ENCODE measurements at regions not wholly inside any gene's neighbourhood (a gene's known extent, or its start where the extent isn't known, plus 50 kb on each side); places are given as distances from the start of the nearest gene placed in this dataset.

DNA sequence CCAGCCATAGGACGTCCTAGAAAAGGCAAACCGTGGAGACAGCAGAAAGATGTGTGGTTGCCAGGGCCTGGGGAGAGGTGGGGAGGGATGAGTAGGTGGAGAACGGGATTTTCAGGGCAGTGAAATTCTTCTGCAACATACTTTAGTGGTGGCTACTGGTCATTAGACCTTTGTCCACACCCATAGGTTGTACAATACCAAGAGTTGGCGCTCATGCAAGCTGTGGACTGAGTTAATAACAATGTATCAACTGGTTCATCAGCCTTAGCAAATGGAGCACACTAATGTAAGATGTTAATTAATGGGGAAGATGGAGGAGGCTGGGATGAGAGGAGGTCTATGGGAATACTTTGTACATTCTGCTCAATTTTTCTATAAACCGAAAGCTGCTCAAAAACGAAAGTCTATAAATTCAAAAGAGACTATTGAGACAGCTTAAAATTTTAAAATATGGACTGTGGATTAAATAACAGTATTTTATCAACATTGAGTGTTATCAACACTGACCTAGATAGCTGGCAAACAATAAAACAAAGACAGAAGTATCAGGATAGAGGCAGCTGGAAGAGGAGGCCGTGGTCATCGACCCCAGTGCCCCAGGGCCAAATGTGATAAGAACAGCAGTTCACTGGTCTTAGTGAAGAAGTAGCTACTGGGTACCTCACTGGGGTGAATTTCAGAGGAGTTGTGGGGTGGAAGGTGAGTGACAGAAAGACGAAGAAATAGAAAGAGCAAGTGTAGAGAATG is 90.9 kb downstream of the SYNE3 start:
- ATAC-seq (ENCODE audit: low FRiP score), result no peak
- no peaks in the 10 kb centered on the region for H3K27me3 ChIP-seq (ENCODE audit: control insufficient read depth in 1 of 2, insufficient read depth in 2 of 2, low read length in 1 of 2)
- H3K27ac ChIP-seq (ENCODE audit: low read depth in 1 of 2, low read length in 2 of 2), result no peak overlapping the region
- H3K9me3 ChIP-seq (ENCODE audit: control insufficient read depth, low read length), result no peaks in the 10 kb centered on the region
- WGBS, 2 donors, result 93 to 97% methylated on average over 9 of the region's 9 CpGs
- DNase-seq, result no peak
- intact Hi-C loops (cut with DNase I), result loop anchor here in 1 of 2 donors (10.0 kb wide), 1 partner anchor 301 kb away; no protein-coding TSS in a partner anchor
- H3K4me1 ChIP-seq (ENCODE audit: control insufficient read depth in 1 of 2, insufficient read depth in 2 of 2, low read length in 2 of 2), result no peaks in the 10 kb centered on the region
- peaks cover 0 to 2% of the 10 kb centered on the region in 2 donors for H3K36me3 ChIP-seq (ENCODE audit: control insufficient read depth in 1 of 2, insufficient read depth in 2 of 2, low read length in 1 of 2)
- H3K4me3 ChIP-seq (ENCODE audit: low read length in 2 of 2), result no peak overlapping the region

DNA sequence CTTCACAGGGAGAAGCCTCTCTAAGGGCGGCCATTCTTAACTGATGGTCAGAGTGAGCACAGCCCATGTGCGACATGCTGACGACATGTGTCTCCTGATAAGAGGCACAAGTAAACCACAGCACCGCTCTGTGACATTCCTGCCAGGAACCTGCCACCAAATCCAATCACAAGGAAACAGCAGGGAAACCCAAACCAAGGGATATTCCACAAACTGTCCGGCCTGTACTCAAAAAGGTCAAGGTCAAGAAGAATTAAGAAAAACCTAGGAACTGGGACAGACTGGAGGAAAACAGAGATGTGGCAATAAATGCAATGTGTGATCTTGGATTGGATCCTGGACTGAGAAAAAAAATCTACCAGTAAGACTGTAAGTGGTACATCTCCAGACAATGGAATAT is 91.9 kb downstream of the SYNE3 start:
- no peaks in the 10 kb centered on the region for H3K9me3 ChIP-seq (ENCODE audit: control insufficient read depth, low read length)
- peaks cover 0 to 2% of the 10 kb centered on the region in 2 donors for H3K36me3 ChIP-seq (ENCODE audit: control insufficient read depth in 1 of 2, insufficient read depth in 2 of 2, low read length in 1 of 2)
- H3K27me3 ChIP-seq (ENCODE audit: control insufficient read depth in 1 of 2, insufficient read depth in 2 of 2, low read length in 1 of 2), result no peaks in the 10 kb centered on the region
- 85 to 92% methylated on average over 5 of the region's 5 CpGs for WGBS, 2 donors
- H3K4me3 ChIP-seq (ENCODE audit: low read length in 2 of 2), result no peak overlapping the region
- ATAC-seq (ENCODE audit: low FRiP score) (no peak), DNase-seq (no peak)
- intact Hi-C loops (cut with DNase I), result loop anchor here in 1 of 2 donors (10.0 kb wide), 1 partner anchor 300 kb away; no protein-coding TSS in a partner anchor
- H3K4me1 ChIP-seq (ENCODE audit: control insufficient read depth in 1 of 2, insufficient read depth in 2 of 2, low read length in 2 of 2), result no peaks in the 10 kb centered on the region
- H3K27ac ChIP-seq (ENCODE audit: low read depth in 1 of 2, low read length in 2 of 2), result no peak overlapping the region

DNA sequence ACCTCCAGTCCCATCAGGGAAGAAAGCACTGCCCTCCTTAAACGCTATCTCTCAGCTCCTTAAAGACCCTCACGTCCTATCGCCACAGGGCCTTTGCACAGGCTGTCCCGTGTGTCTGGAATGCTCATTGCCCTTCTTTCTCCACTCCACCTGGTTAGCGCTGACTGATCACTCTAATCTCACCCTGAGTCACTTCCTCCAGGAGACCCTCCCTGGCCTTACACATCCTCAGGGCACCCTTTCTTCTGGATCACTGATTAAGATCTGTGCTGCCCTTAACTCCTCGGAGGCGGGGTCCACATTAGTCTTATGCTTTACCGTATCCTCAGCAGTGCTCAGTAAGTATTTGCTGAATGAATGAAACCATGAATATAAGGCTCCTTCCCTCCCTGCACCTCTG is 94.7 kb downstream of the SYNE3 start:
- ATAC-seq (ENCODE audit: low FRiP score) (no peak), DNase-seq (no peak)
- WGBS, 2 donors, result 97 to 98% methylated on average over 8 of the region's 8 CpGs
- intact Hi-C loops (cut with DNase I), result loop anchor here in 1 of 2 donors (10.0 kb wide), 1 partner anchor 297 kb away; no protein-coding TSS in a partner anchor
- no peaks in the 10 kb centered on the region for H3K27me3 ChIP-seq (ENCODE audit: control insufficient read depth in 1 of 2, insufficient read depth in 2 of 2, low read length in 1 of 2)
- H3K36me3 ChIP-seq (ENCODE audit: control insufficient read depth in 1 of 2, insufficient read depth in 2 of 2, low read length in 1 of 2), result peaks cover 3 to 5% of the 10 kb centered on the region in 2 donors
- no peak overlapping the region for H3K4me3 ChIP-seq (ENCODE audit: low read length in 2 of 2)
- H3K27ac ChIP-seq (ENCODE audit: low read depth in 1 of 2, low read length in 2 of 2), result no peak overlapping the region
- no peaks in the 10 kb centered on the region for H3K4me1 ChIP-seq (ENCODE audit: control insufficient read depth in 1 of 2, insufficient read depth in 2 of 2, low read length in 2 of 2)
- no peaks in the 10 kb centered on the region for H3K9me3 ChIP-seq (ENCODE audit: control insufficient read depth, low read length)

DNA sequence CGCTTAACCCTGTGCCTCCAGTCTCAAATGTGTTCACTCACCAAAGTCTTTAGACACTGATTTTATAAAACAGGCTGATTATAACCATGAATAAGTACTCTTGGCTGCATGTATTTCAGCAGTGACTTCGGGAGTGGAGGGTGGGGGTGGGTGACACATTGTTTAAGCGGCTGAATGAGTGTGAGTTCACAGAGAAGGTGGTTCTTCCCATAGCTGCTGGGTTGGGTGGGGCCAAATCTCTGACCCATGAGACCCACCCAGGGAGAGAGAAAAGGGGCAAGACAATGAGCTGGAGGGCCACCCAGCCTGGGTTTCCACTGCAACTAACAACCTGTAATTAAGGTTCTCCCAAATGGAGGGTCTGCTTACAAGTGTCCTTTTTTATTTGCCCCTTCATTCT is 96.4 kb downstream of the SYNE3 start:
- WGBS, 2 donors, result 94 to 97% methylated on average over 3 of the region's 3 CpGs
- H3K9me3 ChIP-seq (ENCODE audit: control insufficient read depth, low read length), result no peaks in the 10 kb centered on the region
- no peak overlapping the region for H3K4me3 ChIP-seq (ENCODE audit: low read length in 2 of 2)
- no peak overlapping the region for H3K27ac ChIP-seq (ENCODE audit: low read depth in 1 of 2, low read length in 2 of 2)
- no peaks in the 10 kb centered on the region for H3K27me3 ChIP-seq (ENCODE audit: control insufficient read depth in 1 of 2, insufficient read depth in 2 of 2, low read length in 1 of 2)
- DNase-seq (no peak), ATAC-seq (ENCODE audit: low FRiP score) (no peak)
- peaks cover 3% of the 10 kb centered on the region in 2 donors for H3K36me3 ChIP-seq (ENCODE audit: control insufficient read depth in 1 of 2, insufficient read depth in 2 of 2, low read length in 1 of 2)
- H3K4me1 ChIP-seq (ENCODE audit: control insufficient read depth in 1 of 2, insufficient read depth in 2 of 2, low read length in 2 of 2), result no peaks in the 10 kb centered on the region
- intact Hi-C loops (cut with DNase I), result loop anchor here in 1 of 2 donors (10.0 kb wide), 1 partner anchor 295 kb away; no protein-coding TSS in a partner anchor

DNA sequence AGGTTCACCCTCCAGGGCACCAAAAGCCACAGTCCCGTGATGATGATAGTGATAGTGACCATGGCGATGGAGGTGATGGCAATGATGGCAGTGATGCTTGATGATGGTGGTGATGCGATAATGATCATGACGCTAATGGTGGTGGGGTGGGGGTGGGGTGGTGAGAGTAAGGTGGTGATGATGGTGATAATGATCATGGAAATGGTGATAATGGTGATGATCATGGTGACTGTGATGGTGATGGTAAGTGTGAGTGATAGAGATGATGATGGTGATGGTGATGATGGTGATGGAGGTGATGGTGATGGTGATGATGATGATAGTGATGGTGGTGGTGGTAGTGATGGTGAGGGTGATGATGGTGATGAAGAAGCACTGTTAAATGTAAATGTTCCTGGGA is 96.9 kb downstream of the SYNE3 start:
- 85 to 100% methylated on average over 4 of the region's 4 CpGs for WGBS, 2 donors
- no peak overlapping the region for H3K27ac ChIP-seq (ENCODE audit: low read depth in 1 of 2, low read length in 2 of 2)
- H3K4me1 ChIP-seq (ENCODE audit: control insufficient read depth in 1 of 2, insufficient read depth in 2 of 2, low read length in 2 of 2), result no peaks in the 10 kb centered on the region
- H3K4me3 ChIP-seq (ENCODE audit: low read length in 2 of 2), result no peak overlapping the region
- H3K9me3 ChIP-seq (ENCODE audit: control insufficient read depth, low read length), result no peaks in the 10 kb centered on the region
- no peaks in the 10 kb centered on the region for H3K27me3 ChIP-seq (ENCODE audit: control insufficient read depth in 1 of 2, insufficient read depth in 2 of 2, low read length in 1 of 2)
- DNase-seq, result no peak
- H3K36me3 ChIP-seq (ENCODE audit: control insufficient read depth in 1 of 2, insufficient read depth in 2 of 2, low read length in 1 of 2), result peaks cover 3% of the 10 kb centered on the region in 2 donors
- ATAC-seq (ENCODE audit: low FRiP score), result no peak
- intact Hi-C loops (cut with DNase I), result no loop called here

DNA sequence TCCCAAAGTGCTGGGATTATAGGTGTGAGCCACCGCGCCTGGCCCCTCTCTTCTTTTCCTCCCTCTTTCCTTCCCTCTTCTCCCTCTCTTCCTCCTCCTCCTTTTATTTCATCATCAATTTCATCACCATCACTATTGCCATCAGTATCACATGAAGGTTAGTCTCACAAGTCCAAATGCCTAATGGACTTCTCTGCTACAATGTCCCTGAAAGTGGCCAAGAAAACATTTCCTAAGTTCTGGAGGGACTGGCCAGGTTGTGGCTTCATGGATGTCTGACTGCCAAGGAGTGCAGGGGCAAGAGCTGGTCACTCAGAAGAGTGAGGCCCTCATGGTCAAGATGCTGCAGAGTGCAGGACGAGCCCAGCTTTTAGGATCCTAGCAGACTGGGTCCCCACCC is 97.6 kb downstream of the SYNE3 start:
- H3K9me3 ChIP-seq (ENCODE audit: control insufficient read depth, low read length), result no peaks in the 10 kb centered on the region
- no peak overlapping the region for H3K27ac ChIP-seq (ENCODE audit: low read depth in 1 of 2, low read length in 2 of 2)
- no peak overlapping the region for H3K4me3 ChIP-seq (ENCODE audit: low read length in 2 of 2)
- DNase-seq, result no peak
- no peaks in the 10 kb centered on the region for H3K4me1 ChIP-seq (ENCODE audit: control insufficient read depth in 1 of 2, insufficient read depth in 2 of 2, low read length in 2 of 2)
- H3K27me3 ChIP-seq (ENCODE audit: control insufficient read depth in 1 of 2, insufficient read depth in 2 of 2, low read length in 1 of 2), result no peaks in the 10 kb centered on the region
- WGBS, 2 donors, result 89 to 97% methylated on average over 3 of the region's 3 CpGs
- no peak for ATAC-seq (ENCODE audit: low FRiP score)
- H3K36me3 ChIP-seq (ENCODE audit: control insufficient read depth in 1 of 2, insufficient read depth in 2 of 2, low read length in 1 of 2), result peaks cover 3% of the 10 kb centered on the region in 2 donors
- intact Hi-C loops (cut with DNase I), result no loop called here

DNA sequence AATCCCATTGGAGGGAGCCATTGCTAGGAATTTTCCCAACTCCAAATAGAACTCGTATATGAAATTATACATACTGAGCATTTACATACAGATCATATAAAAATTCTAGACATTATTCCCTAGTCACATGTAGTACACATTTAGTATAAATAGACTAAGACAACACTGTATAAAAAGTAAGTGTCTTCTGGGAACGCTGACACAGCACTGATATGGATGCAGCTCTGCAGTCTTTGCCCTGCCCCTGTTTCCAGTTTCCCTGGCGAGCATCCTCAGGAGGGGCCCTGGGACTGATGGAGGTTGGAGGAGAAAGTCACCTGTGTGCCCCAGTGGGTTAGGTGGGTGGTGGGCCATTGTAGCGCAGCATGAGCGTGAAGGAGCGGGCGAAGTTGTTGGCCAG is 97.8 kb upstream of the CLMN start:
- peaks cover 3% of the 10 kb centered on the region in 2 donors for H3K36me3 ChIP-seq (ENCODE audit: control insufficient read depth in 1 of 2, insufficient read depth in 2 of 2, low read length in 1 of 2)
- H3K27ac ChIP-seq (ENCODE audit: low read depth in 1 of 2, low read length in 2 of 2), result no peak overlapping the region
- no peak overlapping the region for H3K4me3 ChIP-seq (ENCODE audit: low read length in 2 of 2)
- H3K9me3 ChIP-seq (ENCODE audit: control insufficient read depth, low read length), result no peaks in the 10 kb centered on the region
- no peaks in the 10 kb centered on the region for H3K4me1 ChIP-seq (ENCODE audit: control insufficient read depth in 1 of 2, insufficient read depth in 2 of 2, low read length in 2 of 2)
- ATAC-seq (ENCODE audit: low FRiP score) (no peak), DNase-seq (no peak)
- WGBS, 2 donors, result 92 to 94% methylated on average over 7 of the region's 7 CpGs
- intact Hi-C loops (cut with DNase I), result no loop called here
- H3K27me3 ChIP-seq (ENCODE audit: control insufficient read depth in 1 of 2, insufficient read depth in 2 of 2, low read length in 1 of 2), result no peaks in the 10 kb centered on the region

DNA sequence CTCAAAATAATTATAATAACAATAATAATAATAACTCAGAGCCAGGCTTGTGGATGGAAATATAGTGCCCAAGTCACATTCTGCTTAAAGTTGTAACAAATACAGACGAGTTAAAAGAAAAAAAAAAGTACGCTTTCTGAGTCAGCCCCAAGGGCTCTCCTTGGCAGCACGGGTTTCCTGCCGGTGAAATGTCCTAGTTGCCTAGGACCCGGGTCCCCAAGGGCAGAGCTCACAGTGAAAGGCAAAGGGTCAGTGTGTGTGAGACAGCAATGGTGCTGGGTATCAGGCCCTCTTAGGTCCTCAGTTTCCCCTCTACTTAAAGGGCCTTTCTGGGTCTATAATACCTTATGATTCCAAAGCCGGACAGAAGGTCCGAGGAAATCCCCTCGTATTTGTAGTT is 96.3 kb upstream of the CLMN start:
- Histone ChIP-seq H3K9me3 (ENCODE audit: control insufficient read depth, low read length) (no peaks in the 10 kb centered on the region), H3K27ac (ENCODE audit: low read depth in 1 of 2, low read length in 2 of 2) (no peak overlapping the region), H3K4me3 (ENCODE audit: low read length in 2 of 2) (no peak overlapping the region), H3K27me3 (ENCODE audit: control insufficient read depth in 1 of 2, insufficient read depth in 2 of 2, low read length in 1 of 2) (no peaks in the 10 kb centered on the region), H3K4me1 (ENCODE audit: control insufficient read depth in 1 of 2, insufficient read depth in 2 of 2, low read length in 2 of 2) (no peaks in the 10 kb centered on the region), H3K36me3 (ENCODE audit: control insufficient read depth in 1 of 2, insufficient read depth in 2 of 2, low read length in 1 of 2) (peaks cover 3% of the 10 kb centered on the region in 2 donors)
- intact Hi-C loops (cut with DNase I), result no loop called here
- DNase-seq, result no peak
- 86 to 91% methylated on average over 8 of the region's 8 CpGs for WGBS, 2 donors
- ATAC-seq (ENCODE audit: low FRiP score), result no peak

Measured in aorta (tissue), 5 donors.